ENCODE measurements at regions not wholly inside any gene's neighbourhood (a gene's known extent, or its start where the extent isn't known, plus 50 kb on each side); places are given as distances from the start of the nearest gene placed in this dataset.

DNA sequence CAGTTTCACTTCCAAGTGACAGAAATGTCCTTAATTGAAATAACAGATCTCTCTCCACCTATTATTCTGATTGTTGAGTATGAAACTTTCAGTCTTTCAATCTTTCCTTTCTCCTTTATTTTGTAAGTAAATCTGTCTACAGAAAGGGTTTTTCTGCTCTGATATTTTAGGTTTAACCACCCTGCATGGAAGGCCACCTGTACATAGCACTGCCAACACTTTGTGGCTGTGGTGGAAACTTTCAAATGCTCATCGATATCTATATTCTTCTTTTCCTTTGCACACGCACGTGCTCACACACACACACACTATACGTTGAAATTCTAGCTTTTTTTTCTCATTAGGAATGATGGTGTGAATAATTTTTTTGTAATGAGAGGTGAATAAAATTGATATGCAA is 1179.3 kb downstream of the KCNT2 start:
- DNase-seq (ENCODE audit: low spot score) = no peak
- Histone ChIP-seq H3K4me1 (ENCODE audit: control insufficient read depth in 1 of 2, low read depth in 2 of 2) (no peaks in the 10 kb centered on the region), H3K36me3 (no peaks in the 10 kb centered on the region), H3K9me3 (no peaks in the 10 kb centered on the region), H3K27me3 (replicated peaks; ENCODE audit: insufficient read depth) (no peaks in the 10 kb centered on the region), H3K27ac (no peak overlapping the region), H3K4me3 (no peak overlapping the region)
- TF ChIP-seq, protein P1, sequence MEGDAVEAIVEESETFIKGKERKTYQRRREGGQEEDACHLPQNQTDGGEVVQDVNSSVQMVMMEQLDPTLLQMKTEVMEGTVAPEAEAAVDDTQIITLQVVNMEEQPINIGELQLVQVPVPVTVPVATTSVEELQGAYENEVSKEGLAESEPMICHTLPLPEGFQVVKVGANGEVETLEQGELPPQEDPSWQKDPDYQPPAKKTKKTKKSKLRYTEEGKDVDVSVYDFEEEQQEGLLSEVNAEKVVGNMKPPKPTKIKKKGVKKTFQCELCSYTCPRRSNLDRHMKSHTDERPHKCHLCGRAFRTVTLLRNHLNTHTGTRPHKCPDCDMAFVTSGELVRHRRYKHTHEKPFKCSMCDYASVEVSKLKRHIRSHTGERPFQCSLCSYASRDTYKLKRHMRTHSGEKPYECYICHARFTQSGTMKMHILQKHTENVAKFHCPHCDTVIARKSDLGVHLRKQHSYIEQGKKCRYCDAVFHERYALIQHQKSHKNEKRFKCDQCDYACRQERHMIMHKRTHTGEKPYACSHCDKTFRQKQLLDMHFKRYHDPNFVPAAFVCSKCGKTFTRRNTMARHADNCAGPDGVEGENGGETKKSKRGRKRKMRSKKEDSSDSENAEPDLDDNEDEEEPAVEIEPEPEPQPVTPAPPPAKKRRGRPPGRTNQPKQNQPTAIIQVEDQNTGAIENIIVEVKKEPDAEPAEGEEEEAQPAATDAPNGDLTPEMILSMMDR (IDR thresholded peaks at IDR 0.05) = no peak
- no peak for ATAC-seq (ENCODE audit: insufficient number of reproducible peaks, low FRiP score, low read depth)

DNA sequence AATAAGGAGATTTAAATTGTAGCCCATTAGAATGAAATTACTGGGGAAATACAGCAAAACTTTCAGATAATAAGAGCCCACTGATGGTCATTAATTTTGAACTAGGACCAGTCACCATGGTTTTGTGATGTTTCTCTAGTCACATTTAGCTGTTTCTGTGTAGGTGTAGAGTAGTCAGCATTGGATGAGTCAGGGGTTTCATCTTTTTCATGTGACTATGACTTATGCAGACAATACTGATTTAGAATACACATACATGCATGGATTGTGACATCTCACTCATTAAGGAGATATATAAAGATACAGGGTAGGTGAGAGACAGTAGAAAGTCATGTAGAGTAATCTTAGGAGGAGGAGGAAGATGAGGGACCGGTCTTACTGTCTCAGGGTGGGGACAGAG is 1192.7 kb downstream of the KCNT2 start:
- Histone ChIP-seq H3K4me3 (no peak overlapping the region), H3K9me3 (no peaks in the 10 kb centered on the region), H3K4me1 (ENCODE audit: control insufficient read depth in 1 of 2, low read depth in 2 of 2) (no peaks in the 10 kb centered on the region), H3K27ac (no peak overlapping the region), H3K36me3 (no peaks in the 10 kb centered on the region), H3K27me3 (replicated peaks; ENCODE audit: insufficient read depth) (no peaks in the 10 kb centered on the region)
- DNase-seq (ENCODE audit: low spot score) (no peak), ATAC-seq (ENCODE audit: insufficient number of reproducible peaks, low FRiP score, low read depth) (no peak)
- TF ChIP-seq, protein P1 (IDR thresholded peaks at IDR 0.05) = no peak

DNA sequence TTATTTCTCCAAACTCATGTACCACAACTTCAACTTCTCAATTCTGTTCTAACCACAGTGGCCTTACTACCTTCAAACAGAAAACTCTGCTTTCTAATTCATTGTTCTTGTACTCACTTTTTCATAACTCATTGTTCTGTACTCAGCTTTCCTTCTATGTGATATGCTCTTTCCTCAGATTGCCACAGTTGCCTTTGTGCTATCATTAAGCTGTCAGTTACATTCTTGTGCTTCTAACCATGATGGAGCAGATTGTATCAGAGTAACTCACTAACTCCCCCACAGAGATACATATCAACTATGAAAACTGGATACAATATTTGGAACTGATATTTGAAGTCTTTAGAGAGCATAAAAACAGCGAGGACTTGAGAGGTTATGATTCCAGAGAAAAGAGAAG is 1213.7 kb downstream of the KCNT2 start:
- no peaks in the 10 kb centered on the region for H3K4me1 ChIP-seq (ENCODE audit: control insufficient read depth in 1 of 2, low read depth in 2 of 2)
- ATAC-seq (ENCODE audit: insufficient number of reproducible peaks, low FRiP score, low read depth) = no peak
- TF ChIP-seq, protein P1 (IDR thresholded peaks at IDR 0.05) = no peak
- H3K27me3 ChIP-seq (replicated peaks; ENCODE audit: insufficient read depth) = no peaks in the 10 kb centered on the region
- no peaks in the 10 kb centered on the region for H3K9me3 ChIP-seq
- no peak overlapping the region for H3K4me3 ChIP-seq
- H3K36me3 ChIP-seq = no peaks in the 10 kb centered on the region
- no peak for DNase-seq (ENCODE audit: low spot score)
- no peak overlapping the region for H3K27ac ChIP-seq

DNA sequence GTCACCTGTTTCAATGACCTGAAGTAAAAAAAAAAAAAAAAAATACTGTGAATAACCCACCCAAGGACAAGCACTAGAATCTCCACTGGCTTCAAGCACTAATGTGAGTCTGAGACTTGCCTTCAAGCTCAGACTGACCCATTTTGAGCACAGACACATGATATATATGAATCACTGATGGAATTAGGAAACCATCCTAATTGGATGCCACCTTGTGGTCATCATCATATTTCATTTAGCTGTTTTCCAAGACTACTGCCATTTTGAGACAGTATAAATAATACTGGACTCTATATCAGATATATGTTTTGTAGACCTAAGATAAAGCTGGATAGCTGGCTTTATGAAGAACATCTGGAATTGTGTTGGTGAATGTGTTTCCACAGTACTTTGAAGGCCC is 1232.0 kb downstream of the KCNT2 start:
- no peaks in the 10 kb centered on the region for H3K9me3 ChIP-seq
- TF ChIP-seq, protein P1 (IDR thresholded peaks at IDR 0.05) = no peak
- no peak for ATAC-seq (ENCODE audit: insufficient number of reproducible peaks, low FRiP score, low read depth)

DNA sequence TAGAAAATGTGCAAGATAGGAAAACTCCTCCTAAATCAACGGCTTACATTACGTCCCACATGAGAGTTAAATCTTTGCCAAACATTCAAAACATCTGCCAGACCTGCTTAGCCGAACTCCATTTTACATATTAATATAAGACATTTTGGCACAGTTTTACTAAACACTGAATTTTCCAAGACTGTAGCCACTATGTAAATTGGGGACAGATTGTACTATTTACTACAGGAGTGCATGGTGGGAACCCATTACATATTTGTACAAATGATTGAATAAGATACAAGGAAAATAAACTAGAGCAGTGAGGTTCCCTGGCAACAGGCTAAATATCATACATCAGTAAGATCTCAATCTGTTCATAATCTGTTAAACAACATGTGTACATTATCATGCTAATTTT is 1234.4 kb downstream of the KCNT2 start:
- H3K9me3 ChIP-seq = no peaks in the 10 kb centered on the region
- no peaks in the 10 kb centered on the region for H3K36me3 ChIP-seq
- DNase-seq (ENCODE audit: low spot score) = no peak
- no peak overlapping the region for H3K27ac ChIP-seq
- TF ChIP-seq, protein P1 (IDR thresholded peaks at IDR 0.05) = no peak
- H3K4me3 ChIP-seq = no peak overlapping the region
- ATAC-seq (ENCODE audit: insufficient number of reproducible peaks, low FRiP score, low read depth) = no peak
- no peaks in the 10 kb centered on the region for H3K27me3 ChIP-seq (replicated peaks; ENCODE audit: insufficient read depth)
- no peaks in the 10 kb centered on the region for H3K4me1 ChIP-seq (ENCODE audit: control insufficient read depth in 1 of 2, low read depth in 2 of 2)

More for the DNA sequence above, 1232.0 kb downstream of the KCNT2 start:
- H3K4me3 ChIP-seq = no peak overlapping the region
- no peaks in the 10 kb centered on the region for H3K36me3 ChIP-seq
- DNase-seq (ENCODE audit: low spot score) = no peak
- H3K27me3 ChIP-seq (replicated peaks; ENCODE audit: insufficient read depth) = no peaks in the 10 kb centered on the region
- H3K4me1 ChIP-seq (ENCODE audit: control insufficient read depth in 1 of 2, low read depth in 2 of 2) = no peaks in the 10 kb centered on the region
- H3K27ac ChIP-seq = no peak overlapping the region
